SK-N-SH treated with all-trans-retinoic acid at 6 μM for 48 hours (cell line): ENCODE measurements at regions not wholly inside any gene's neighbourhood (a gene's known extent, or its start where the extent isn't known, plus 50 kb on each side); places are given as distances from the start of the nearest gene placed in this dataset.

Experiments used
- ATAC-seq: fragments of 200-7000 bp; cut with Tn5 transposase; 3 replicates; pipeline ENCODE4 v1.9.1; 2020; ENCODE audit warnings: mild to moderate bottlenecking, moderate library complexity
- ARNTL ChIP-seq: fragments of 450-650 bp; formaldehyde crosslinking; IDR thresholded peaks from 2 replicates; pipeline ENCODE4 v1.5.0; 2020; ENCODE audit warnings: low read depth, mild to moderate bottlenecking, moderate library complexity, borderline replicate concordance
- BACH2 ChIP-seq: fragments of 250-450 bp; sonication (Bioruptor Pico); IDR thresholded peaks from 2 replicates; pipeline ENCODE4 v1.9.0; 2021; ENCODE audit warnings: mild to moderate bottlenecking, borderline replicate concordance
- CSDC2 ChIP-seq: fragments of 250-450 bp; sonication (Bioruptor Pico); IDR thresholded peaks from 2 replicates; pipeline ENCODE4 v1.5.0; 2020; ENCODE audit warnings: mild to moderate bottlenecking, moderate library complexity
- GLIS3 ChIP-seq: fragments of 250-450 bp; sonication (Bioruptor Pico); IDR thresholded peaks from 2 replicates; pipeline ENCODE4 v1.5.0; 2020; ENCODE audit warnings: mild to moderate bottlenecking, moderate library complexity
- ISL1 ChIP-seq: fragments of 250-450 bp; sonication (Bioruptor Pico); IDR thresholded peaks from 2 replicates; pipeline ENCODE4 v2.1.2; 2022; ENCODE audit warnings: mild to moderate bottlenecking, moderate library complexity
- OSR1 ChIP-seq: fragments of 250-450 bp; sonication (Bioruptor Pico); IDR thresholded peaks from 2 replicates; pipeline ENCODE4 v1.8.0; 2022; ENCODE audit warnings: moderate library complexity, mild to moderate bottlenecking, inconsistent platforms
- PPARA ChIP-seq: fragments of 250-450 bp; sonication (Bioruptor Pico); IDR thresholded peaks from 2 replicates; pipeline ENCODE4 v1.5.0; 2020; ENCODE audit warnings: mild to moderate bottlenecking, borderline replicate concordance
- RARB ChIP-seq: fragments of 250-450 bp; sonication (Bioruptor Pico); IDR thresholded peaks from 2 replicates; pipeline ENCODE4 v1.8.0; 2021; ENCODE audit warnings: mild to moderate bottlenecking, moderate library complexity
- SNAI2 ChIP-seq: fragments of 250-450 bp; sonication (Bioruptor Pico); IDR thresholded peaks from 2 replicates; pipeline ENCODE4 v1.5.0; 2020; ENCODE audit warnings: mild to moderate bottlenecking, moderate library complexity
- ZC3H10 ChIP-seq: fragments of 250-450 bp; sonication (Bioruptor Pico); IDR thresholded peaks from 2 replicates; pipeline ENCODE4 v1.5.1; 2021; ENCODE audit warnings: mild to moderate bottlenecking, moderate library complexity
- ZFP3 ChIP-seq: fragments of 250-450 bp; sonication (Bioruptor Pico); IDR thresholded peaks from 2 replicates; pipeline ENCODE4 v1.5.0; 2020; ENCODE audit warnings: mild to moderate bottlenecking, moderate library complexity
- ZFP30 ChIP-seq: fragments of 450-650 bp; formaldehyde crosslinking; IDR thresholded peaks from 2 replicates; pipeline ENCODE4 v1.5.0; 2022; ENCODE audit warnings: mild to moderate bottlenecking, moderate library complexity
- ZNF565 ChIP-seq: fragments of 450-650 bp; formaldehyde crosslinking; conservative IDR thresholded peaks from 2 replicates; pipeline ENCODE4 v1.5.0; 2020; ENCODE audit warnings: low read depth, mild to moderate bottlenecking, moderate library complexity
- ZNF70 ChIP-seq: fragments of 450-650 bp; formaldehyde crosslinking; IDR thresholded peaks from 2 replicates; pipeline ENCODE4 v1.5.0; 2020; ENCODE audit warnings: mild to moderate bottlenecking, moderate library complexity
- TF ChIP-seq, protein P1 (sequence below): fragments of 250-450 bp; sonication (Bioruptor Pico); IDR thresholded peaks from 2 replicates; pipeline ENCODE4 v1.8.0; 2021; ENCODE audit warnings: low read depth, mild to moderate bottlenecking, moderate library complexity, borderline replicate concordance
- TF ChIP-seq, protein P2 (sequence below): fragments of 250-450 bp; sonication (Bioruptor Pico); IDR thresholded peaks from 2 replicates; pipeline ENCODE4 v1.8.0; 2020; ENCODE audit warnings: mild to moderate bottlenecking, moderate library complexity, borderline replicate concordance
- TF ChIP-seq, protein P3 (sequence below): fragments of 250-450 bp; sonication (Bioruptor Pico); IDR thresholded peaks from 2 replicates; pipeline ENCODE4 v1.5.0; 2020; ENCODE audit warnings: mild to moderate bottlenecking, moderate library complexity
- TF ChIP-seq, protein P4 (sequence below): fragments of 250-450 bp; sonication (Bioruptor Pico); IDR thresholded peaks from 2 replicates; pipeline ENCODE4 v1.5.1; 2020; ENCODE audit warnings: low read depth, mild to moderate bottlenecking, moderate library complexity
- TF ChIP-seq, protein P5 (sequence below): fragments of 250-450 bp; sonication (Bioruptor Pico); IDR thresholded peaks from 2 replicates; pipeline ENCODE4 v1.5.1; 2021; ENCODE audit warnings: mild to moderate bottlenecking, moderate library complexity

DNA sequence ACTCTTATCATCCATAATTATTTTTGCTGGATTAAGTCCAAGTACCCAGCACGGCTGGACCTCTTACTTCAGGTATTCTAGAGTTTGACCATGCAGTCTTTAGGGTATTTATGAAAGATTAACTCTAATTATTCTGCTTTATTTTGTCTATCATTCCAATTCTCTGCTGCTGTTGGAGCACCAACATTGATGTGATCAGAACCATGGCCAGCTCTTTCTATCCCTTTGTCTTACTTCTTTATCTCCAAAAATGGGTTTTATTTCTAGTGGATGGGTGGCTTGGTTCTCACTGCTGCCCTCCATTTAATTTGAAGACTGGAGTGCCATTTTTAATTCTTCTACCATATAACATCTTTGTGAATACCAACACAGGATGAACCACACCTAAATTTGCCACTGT lies 704.3 kb downstream of the FRK start:
- no peak for ATAC-seq
- no peak for TF ChIP-seq OSR1 (CRISPR knock-in tag)
- TF ChIP-seq, protein P1, sequence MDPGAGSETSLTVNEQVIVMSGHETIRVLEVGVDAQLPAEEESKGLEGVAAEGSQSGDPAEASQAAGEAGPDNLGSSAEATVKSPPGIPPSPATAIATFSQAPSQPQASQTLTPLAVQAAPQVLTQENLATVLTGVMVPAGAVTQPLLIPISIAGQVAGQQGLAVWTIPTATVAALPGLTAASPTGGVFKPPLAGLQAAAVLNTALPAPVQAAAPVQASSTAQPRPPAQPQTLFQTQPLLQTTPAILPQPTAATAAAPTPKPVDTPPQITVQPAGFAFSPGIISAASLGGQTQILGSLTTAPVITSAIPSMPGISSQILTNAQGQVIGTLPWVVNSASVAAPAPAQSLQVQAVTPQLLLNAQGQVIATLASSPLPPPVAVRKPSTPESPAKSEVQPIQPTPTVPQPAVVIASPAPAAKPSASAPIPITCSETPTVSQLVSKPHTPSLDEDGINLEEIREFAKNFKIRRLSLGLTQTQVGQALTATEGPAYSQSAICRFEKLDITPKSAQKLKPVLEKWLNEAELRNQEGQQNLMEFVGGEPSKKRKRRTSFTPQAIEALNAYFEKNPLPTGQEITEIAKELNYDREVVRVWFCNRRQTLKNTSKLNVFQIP (CRISPR knock-in tag) = no peak
- TF ChIP-seq, protein P2, sequence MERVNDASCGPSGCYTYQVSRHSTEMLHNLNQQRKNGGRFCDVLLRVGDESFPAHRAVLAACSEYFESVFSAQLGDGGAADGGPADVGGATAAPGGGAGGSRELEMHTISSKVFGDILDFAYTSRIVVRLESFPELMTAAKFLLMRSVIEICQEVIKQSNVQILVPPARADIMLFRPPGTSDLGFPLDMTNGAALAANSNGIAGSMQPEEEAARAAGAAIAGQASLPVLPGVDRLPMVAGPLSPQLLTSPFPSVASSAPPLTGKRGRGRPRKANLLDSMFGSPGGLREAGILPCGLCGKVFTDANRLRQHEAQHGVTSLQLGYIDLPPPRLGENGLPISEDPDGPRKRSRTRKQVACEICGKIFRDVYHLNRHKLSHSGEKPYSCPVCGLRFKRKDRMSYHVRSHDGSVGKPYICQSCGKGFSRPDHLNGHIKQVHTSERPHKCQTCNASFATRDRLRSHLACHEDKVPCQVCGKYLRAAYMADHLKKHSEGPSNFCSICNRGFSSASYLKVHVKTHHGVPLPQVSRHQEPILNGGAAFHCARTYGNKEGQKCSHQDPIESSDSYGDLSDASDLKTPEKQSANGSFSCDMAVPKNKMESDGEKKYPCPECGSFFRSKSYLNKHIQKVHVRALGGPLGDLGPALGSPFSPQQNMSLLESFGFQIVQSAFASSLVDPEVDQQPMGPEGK (CRISPR knock-in tag) = no peak
- no peak for TF ChIP-seq GLIS3 (CRISPR knock-in tag)
- TF ChIP-seq ZNF70 (CRISPR knock-in tag) = no peak
- TF ChIP-seq, protein P3, sequence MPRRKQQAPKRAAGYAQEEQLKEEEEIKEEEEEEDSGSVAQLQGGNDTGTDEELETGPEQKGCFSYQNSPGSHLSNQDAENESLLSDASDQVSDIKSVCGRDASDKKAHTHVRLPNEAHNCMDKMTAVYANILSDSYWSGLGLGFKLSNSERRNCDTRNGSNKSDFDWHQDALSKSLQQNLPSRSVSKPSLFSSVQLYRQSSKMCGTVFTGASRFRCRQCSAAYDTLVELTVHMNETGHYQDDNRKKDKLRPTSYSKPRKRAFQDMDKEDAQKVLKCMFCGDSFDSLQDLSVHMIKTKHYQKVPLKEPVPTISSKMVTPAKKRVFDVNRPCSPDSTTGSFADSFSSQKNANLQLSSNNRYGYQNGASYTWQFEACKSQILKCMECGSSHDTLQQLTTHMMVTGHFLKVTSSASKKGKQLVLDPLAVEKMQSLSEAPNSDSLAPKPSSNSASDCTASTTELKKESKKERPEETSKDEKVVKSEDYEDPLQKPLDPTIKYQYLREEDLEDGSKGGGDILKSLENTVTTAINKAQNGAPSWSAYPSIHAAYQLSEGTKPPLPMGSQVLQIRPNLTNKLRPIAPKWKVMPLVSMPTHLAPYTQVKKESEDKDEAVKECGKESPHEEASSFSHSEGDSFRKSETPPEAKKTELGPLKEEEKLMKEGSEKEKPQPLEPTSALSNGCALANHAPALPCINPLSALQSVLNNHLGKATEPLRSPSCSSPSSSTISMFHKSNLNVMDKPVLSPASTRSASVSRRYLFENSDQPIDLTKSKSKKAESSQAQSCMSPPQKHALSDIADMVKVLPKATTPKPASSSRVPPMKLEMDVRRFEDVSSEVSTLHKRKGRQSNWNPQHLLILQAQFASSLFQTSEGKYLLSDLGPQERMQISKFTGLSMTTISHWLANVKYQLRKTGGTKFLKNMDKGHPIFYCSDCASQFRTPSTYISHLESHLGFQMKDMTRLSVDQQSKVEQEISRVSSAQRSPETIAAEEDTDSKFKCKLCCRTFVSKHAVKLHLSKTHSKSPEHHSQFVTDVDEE (CRISPR knock-in tag) = no peak
- no peak for TF ChIP-seq ZFP30 (CRISPR knock-in tag)
- TF ChIP-seq BACH2 (CRISPR knock-in tag) = no peak
- no peak for TF ChIP-seq ISL1 (CRISPR knock-in tag)
- no peak for TF ChIP-seq ARNTL (CRISPR knock-in tag)

DNA sequence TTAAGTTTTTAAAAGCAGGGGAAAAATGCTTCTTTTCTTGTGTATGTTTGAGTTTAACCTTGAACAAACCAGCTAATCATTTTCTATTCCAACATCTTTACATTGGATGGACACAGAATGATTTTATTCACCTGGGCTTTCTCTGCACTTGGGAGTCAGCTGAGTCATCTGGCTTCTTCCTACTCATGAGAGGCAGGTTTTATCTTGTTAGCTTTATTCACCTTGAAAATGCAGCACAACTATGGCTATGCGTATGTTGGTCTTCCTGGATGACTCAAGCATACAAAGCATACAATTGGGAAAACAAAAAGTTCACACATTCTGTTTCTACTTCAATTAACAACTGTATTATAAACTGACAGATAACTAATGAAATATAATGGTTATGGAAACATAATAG lies 737.7 kb downstream of the FRK start:
- TF ChIP-seq ZC3H10 (CRISPR knock-in tag) (no peak), PPARA (CRISPR knock-in tag) (no peak), GLIS3 (CRISPR knock-in tag) (no peak), SNAI2 (CRISPR knock-in tag) (no peak), ISL1 (CRISPR knock-in tag) (no peak), OSR1 (CRISPR knock-in tag) (no peak), RARB (CRISPR knock-in tag) (no peak), CSDC2 (CRISPR knock-in tag) (no peak), ZFP3 (CRISPR knock-in tag) (no peak), ZNF565 (no peak), ARNTL (CRISPR knock-in tag) (no peak), BACH2 (CRISPR knock-in tag) (no peak)
- TF ChIP-seq, protein P4, sequence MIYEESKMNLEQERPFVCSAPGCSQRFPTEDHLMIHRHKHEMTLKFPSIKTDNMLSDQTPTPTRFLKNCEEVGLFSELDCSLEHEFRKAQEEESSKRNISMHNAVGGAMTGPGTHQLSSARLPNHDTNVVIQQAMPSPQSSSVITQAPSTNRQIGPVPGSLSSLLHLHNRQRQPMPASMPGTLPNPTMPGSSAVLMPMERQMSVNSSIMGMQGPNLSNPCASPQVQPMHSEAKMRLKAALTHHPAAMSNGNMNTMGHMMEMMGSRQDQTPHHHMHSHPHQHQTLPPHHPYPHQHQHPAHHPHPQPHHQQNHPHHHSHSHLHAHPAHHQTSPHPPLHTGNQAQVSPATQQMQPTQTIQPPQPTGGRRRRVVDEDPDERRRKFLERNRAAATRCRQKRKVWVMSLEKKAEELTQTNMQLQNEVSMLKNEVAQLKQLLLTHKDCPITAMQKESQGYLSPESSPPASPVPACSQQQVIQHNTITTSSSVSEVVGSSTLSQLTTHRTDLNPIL = no peak
- TF ChIP-seq, protein P1 (CRISPR knock-in tag) = no peak
- TF ChIP-seq, protein P2 (CRISPR knock-in tag) = no peak
- TF ChIP-seq, protein P5, sequence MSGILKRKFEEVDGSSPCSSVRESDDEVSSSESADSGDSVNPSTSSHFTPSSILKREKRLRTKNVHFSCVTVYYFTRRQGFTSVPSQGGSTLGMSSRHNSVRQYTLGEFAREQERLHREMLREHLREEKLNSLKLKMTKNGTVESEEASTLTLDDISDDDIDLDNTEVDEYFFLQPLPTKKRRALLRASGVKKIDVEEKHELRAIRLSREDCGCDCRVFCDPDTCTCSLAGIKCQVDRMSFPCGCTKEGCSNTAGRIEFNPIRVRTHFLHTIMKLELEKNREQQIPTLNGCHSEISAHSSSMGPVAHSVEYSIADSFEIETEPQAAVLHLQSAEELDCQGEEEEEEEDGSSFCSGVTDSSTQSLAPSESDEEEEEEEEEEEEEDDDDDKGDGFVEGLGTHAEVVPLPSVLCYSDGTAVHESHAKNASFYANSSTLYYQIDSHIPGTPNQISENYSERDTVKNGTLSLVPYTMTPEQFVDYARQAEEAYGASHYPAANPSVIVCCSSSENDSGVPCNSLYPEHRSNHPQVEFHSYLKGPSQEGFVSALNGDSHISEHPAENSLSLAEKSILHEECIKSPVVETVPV (CRISPR knock-in tag) = no peak
- TF ChIP-seq, protein P3 (CRISPR knock-in tag) = no peak
- no peak for ATAC-seq
